Choroid plexus epithelial cell (primary cell): ENCODE measurements at regions not wholly inside any gene's neighbourhood (a gene's known extent, or its start where the extent isn't known, plus 50 kb on each side); places are given as distances from the start of the nearest gene placed in this dataset.

ENCODE experiments used
- DNase-seq: peaks from one replicate; pipeline ENCODE4 v3.0.0-alpha.2; 2010; ENCODE audit warnings: low read depth
- H3K4me3 ChIP-seq: 2 replicates; pipeline ENCODE4 v1.5.1; 2011; ENCODE audit warnings: low read depth, mild to moderate bottlenecking, control low read depth, low read length, moderate library complexity
- CTCF ChIP-seq: conservative IDR thresholded peaks from 2 replicates; pipeline ENCODE4 v1.5.1; 2011; ENCODE audit warnings: low read depth, mild to moderate bottlenecking, control low read depth, inconsistent platforms, low read length, moderate library complexity

GRCh38 chr3:80465746-80466145 is 697.9 kb upstream of the ROBO1 start:
- TF ChIP-seq CTCF: no peak
- no peak overlapping the region for H3K4me3 ChIP-seq
- no peak for DNase-seq

GRCh38 chr3:80451393-80451792 is 683.6 kb upstream of the ROBO1 start:
- no peak overlapping the region for H3K4me3 ChIP-seq
- no peak for DNase-seq
- TF ChIP-seq CTCF: no peak

GRCh38 chr3:80445641-80446040 is 677.8 kb upstream of the ROBO1 start:
- DNase-seq: no peak
- no peak overlapping the region for H3K4me3 ChIP-seq
- no peak for TF ChIP-seq CTCF

GRCh38 chr3:80445053-80445452 is 677.3 kb upstream of the ROBO1 start:
- no peak for DNase-seq
- H3K4me3 ChIP-seq: no peak overlapping the region
- no peak for TF ChIP-seq CTCF

- no peak for TF ChIP-seq CTCF
- no peak for DNase-seq
- H3K4me3 ChIP-seq: no peak overlapping the region
Observed at GRCh38 chr3:80439490-80439889, 671.7 kb upstream of the ROBO1 start.

- DNase-seq: no peak
- H3K4me3 ChIP-seq: no peak overlapping the region
- TF ChIP-seq CTCF: no peak
Observed at GRCh38 chr3:80434366-80434765, 666.6 kb upstream of the ROBO1 start.

- H3K4me3 ChIP-seq: no peak overlapping the region
- DNase-seq: peak; percentile 56
- no peak for TF ChIP-seq CTCF
Observed at GRCh38 chr3:80424951-80425350, 657.2 kb upstream of the ROBO1 start.
